Tibial nerve (tissue), 4 donors: ENCODE measurements at regions not wholly inside any gene's neighbourhood (a gene's known extent, or its start where the extent isn't known, plus 50 kb on each side); places are given as distances from the start of the nearest gene placed in this dataset.
"Not testable (repeated sequence)": the region's sequence is repeated elsewhere in the genome, so short reads cannot be mapped to it uniquely, and the experiment has no call there.

Experiments used
- DNase-seq, 2 donors: peaks; one replicate each; pipeline ENCODE4 v3.0.0-alpha.2; 2019; ENCODE audit warnings: low spot score in 2 of 2
- H3K27ac ChIP-seq, 4 donors: fragments of 200-600 bp; sonication (generic) in 3 of 4; one replicate each; pipeline ENCODE4 v1.5.1; 2017 to 2019; ENCODE audit warnings: mild to moderate bottlenecking in 1 of 4
- H3K27me3 ChIP-seq, 2 donors: fragments of 200-600 bp; sonication (generic) in 1 of 2; one replicate each; pipeline versions ENCODE4 v1.5.1 to v1.6.0; 2017 to 2019
- H3K36me3 ChIP-seq, 3 donors: fragments of 200-600 bp; sonication (generic); one replicate each; pipeline ENCODE4 v1.5.1; 2018 to 2019
- H3K4me1 ChIP-seq, 4 donors: fragments of 200-600 bp; sonication (generic) in 3 of 4; one replicate each; pipeline ENCODE4 v1.5.1; 2017 to 2019
- H3K4me3 ChIP-seq, 4 donors: fragments of 200-600 bp; sonication (generic) in 3 of 4; one replicate each; pipeline ENCODE4 v1.5.1; 2017 to 2019; ENCODE audit warnings: mild to moderate bottlenecking in 1 of 4, moderate library complexity in 1 of 4
- H3K9me3 ChIP-seq, 4 donors: fragments of 200-600 bp; sonication (generic) in 3 of 4; one replicate each; pipeline ENCODE4 v1.5.1; 2017 to 2019
- EP300 ChIP-seq, 2 donors: sonication (generic); formaldehyde crosslinking; IDR thresholded peaks; one replicate each; pipeline ENCODE4 v1.6.1; 2017; ENCODE audit warnings: antibody characterized with exemption in 2 of 2, mild to moderate bottlenecking in 1 of 2
- POLR2A ChIP-seq, 2 donors: fragments of 450-650 bp; IDR thresholded peaks; one replicate each; pipeline ENCODE4 v1.6.1; 2017; ENCODE audit warnings: antibody characterized with exemption in 2 of 2, mild to moderate bottlenecking in 2 of 2, moderate library complexity in 2 of 2
- WGBS, 2 donors: methylation state at CpG; one replicate each; pipeline ENCODE4 v1.1.5; 2018; 5-methylcytosine and 5-hydroxymethylcytosine counted together
- TF ChIP-seq, protein P1 (sequence below), 5 experiments: fragments of 200-600 bp in 3 of 5; fragments of 450-650 bp in 2 of 5; sonication (generic) in 3 of 5; IDR thresholded peaks; one replicate each; pipeline ENCODE4 v1.5.1; 2016 to 2019; ENCODE audit warnings: antibody characterized with exemption in 5 of 5, mild to moderate bottlenecking in 3 of 5, moderate library complexity in 2 of 5

DNA sequence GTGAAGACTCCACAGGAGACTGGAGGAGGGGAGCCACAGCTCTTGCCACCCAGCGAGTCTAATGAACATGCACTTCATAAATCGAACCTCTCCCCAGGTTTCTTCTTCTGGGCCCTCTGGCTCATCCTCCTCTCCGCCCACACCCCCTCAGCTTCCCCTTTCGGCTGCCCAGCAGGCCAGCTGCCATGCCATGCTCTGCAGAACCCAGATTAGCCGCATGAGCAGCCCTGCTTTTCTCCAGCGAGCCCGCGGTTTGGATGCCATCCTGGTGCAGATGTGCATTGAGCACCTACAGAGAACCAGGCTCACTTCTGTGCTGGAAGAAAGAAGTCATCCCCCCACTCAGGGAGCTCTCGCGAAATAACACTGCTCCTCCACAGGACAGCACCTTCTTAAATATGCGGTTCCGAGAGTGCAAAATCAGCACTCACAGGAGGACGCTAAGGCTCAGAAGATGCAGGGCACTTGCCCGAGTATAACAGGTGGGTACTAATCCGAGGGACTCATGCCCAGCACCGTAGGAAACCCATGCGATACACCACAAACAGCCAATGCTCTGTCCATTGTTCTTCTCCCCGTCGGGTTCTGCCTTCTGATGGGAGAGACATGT, 143.0 kb upstream of the THBS2 start:
- peaks cover 0 to 18% (median 0%) of the 10 kb centered on the region in 4 donors for H3K4me1 ChIP-seq
- no peaks in the 10 kb centered on the region for H3K36me3 ChIP-seq
- no peak overlapping the region for H3K4me3 ChIP-seq
- peaks cover 0 to 3% (median under 1%) of the 10 kb centered on the region in 4 donors for H3K9me3 ChIP-seq
- TF ChIP-seq POLR2A (IDR thresholded peaks at IDR 0.05): no peak
- TF ChIP-seq EP300 (IDR thresholded peaks at IDR 0.05): no peak
- H3K27me3 ChIP-seq: no peaks in the 10 kb centered on the region
- H3K27ac ChIP-seq: no peak overlapping the region
- 85 to 91% methylated on average over 19 of the region's 19 CpGs for WGBS, 2 donors
- DNase-seq: no peak

DNA sequence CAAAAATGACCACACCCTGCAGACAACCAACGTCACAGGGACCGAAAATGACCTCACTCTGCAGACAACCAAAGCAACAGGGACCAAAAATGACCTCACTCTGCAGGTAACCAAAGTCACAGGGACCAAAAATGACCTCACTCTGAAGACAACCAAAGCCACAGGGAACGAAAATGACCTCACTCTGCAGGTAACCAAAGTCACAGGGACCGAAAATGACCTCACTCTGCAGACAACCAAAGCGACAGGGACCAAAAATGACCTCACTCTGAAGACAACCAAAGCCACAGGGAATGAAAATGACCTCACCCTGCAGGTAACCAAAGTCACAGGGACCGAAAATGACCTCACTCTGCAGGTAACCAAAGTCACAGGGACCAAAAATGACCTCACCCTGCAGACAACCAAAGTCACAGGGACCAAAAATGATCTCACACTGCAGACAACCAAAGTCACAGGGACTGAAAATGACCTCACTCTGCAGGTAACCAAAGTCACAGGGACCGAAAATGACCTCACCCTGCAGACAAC, 142.4 kb upstream of the THBS2 start:
- H3K27ac ChIP-seq, H3K9me3 ChIP-seq, DNase-seq, H3K36me3 ChIP-seq, H3K4me3 ChIP-seq, H3K27me3 ChIP-seq: not testable (repeated sequence)
- 76 to 89% methylated on average over 6 to 7 of the region's 7 CpGs for WGBS, 2 donors
- peaks cover 0 to 18% (median 0%) of the 10 kb centered on the region in 4 donors for H3K4me1 ChIP-seq

DNA sequence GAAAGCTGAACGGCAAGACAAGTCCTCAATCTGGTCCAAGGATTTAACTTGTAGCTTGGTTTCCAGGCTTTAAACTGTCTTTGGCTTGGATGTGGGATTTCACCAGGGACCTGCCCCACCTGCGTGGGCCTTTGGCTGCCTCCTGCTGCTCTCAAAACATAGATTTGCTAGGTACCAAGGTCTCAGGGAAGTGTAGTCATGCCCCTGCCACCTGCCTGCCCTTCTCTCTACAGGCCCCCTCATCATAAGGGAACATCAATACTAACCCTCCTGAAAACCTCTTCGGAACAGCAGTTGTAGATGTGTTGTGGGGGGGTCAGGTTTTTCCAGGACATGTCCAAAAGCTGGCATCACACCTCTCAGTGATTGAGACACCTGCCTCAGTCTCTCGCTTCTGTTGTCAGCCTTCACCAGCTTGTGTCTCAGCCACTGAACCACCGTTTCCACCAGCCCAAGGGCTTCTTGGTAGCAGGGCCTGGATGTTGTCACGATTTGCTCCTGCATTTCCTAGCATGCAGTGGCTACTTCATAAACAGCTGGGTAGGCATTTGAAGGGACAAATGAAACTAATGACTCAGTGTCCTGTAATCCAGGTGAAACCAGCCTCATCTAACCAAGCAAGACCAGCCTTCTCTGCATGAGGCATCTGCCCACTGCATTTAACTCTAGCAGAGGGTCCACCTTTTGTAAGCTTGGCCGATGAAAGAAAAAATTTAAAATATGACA, 141.6 kb upstream of the THBS2 start:
- DNase-seq: no peak
- no peaks in the 10 kb centered on the region for H3K27me3 ChIP-seq
- H3K36me3 ChIP-seq: no peaks in the 10 kb centered on the region
- no peak overlapping the region for H3K4me3 ChIP-seq
- no peak overlapping the region for H3K27ac ChIP-seq
- peaks cover 0 to 4% (median 2%) of the 10 kb centered on the region in 4 donors for H3K9me3 ChIP-seq
- WGBS, 2 donors: 87 to 90% methylated on average over 7 of the region's 7 CpGs
- H3K4me1 ChIP-seq: peaks cover 0 to 18% (median 0%) of the 10 kb centered on the region in 4 donors
- no peak for TF ChIP-seq POLR2A (IDR thresholded peaks at IDR 0.05)
- TF ChIP-seq, protein P1, sequence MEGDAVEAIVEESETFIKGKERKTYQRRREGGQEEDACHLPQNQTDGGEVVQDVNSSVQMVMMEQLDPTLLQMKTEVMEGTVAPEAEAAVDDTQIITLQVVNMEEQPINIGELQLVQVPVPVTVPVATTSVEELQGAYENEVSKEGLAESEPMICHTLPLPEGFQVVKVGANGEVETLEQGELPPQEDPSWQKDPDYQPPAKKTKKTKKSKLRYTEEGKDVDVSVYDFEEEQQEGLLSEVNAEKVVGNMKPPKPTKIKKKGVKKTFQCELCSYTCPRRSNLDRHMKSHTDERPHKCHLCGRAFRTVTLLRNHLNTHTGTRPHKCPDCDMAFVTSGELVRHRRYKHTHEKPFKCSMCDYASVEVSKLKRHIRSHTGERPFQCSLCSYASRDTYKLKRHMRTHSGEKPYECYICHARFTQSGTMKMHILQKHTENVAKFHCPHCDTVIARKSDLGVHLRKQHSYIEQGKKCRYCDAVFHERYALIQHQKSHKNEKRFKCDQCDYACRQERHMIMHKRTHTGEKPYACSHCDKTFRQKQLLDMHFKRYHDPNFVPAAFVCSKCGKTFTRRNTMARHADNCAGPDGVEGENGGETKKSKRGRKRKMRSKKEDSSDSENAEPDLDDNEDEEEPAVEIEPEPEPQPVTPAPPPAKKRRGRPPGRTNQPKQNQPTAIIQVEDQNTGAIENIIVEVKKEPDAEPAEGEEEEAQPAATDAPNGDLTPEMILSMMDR (IDR thresholded peaks at IDR 0.05): no peak
- no peak for TF ChIP-seq EP300 (IDR thresholded peaks at IDR 0.05)

DNA sequence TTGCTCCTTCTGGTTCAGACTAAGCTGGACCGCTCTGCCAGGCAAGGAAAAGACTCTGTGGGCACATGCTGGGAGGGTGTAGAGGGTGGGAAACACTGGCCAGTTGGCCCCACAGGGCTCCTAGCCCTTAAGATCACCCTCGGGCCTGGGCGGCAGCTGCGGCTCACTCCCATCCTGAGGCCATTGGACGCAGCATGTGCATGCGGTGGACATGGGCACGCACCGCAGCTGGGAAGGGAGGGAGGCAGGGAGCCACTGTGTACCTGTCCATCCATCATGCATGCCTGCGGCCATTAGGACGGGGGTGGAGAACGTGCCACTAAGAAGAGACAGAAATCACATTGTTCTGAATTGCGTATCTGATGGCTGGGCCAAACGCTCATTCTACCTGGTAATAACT, 140.1 kb upstream of the THBS2 start:
- WGBS, 2 donors: 92 to 94% methylated on average over 13 of the region's 13 CpGs
- H3K27me3 ChIP-seq: no peaks in the 10 kb centered on the region
- DNase-seq: no peak
- H3K9me3 ChIP-seq: peaks cover 0 to 4% (median 2%) of the 10 kb centered on the region in 4 donors
- H3K27ac ChIP-seq: no peak overlapping the region
- no peaks in the 10 kb centered on the region for H3K36me3 ChIP-seq
- H3K4me1 ChIP-seq: peaks cover 0 to 14% (median 0%) of the 10 kb centered on the region in 4 donors
- TF ChIP-seq EP300 (IDR thresholded peaks at IDR 0.05) (no peak), POLR2A (IDR thresholded peaks at IDR 0.05) (no peak)
- TF ChIP-seq, protein P1 (IDR thresholded peaks at IDR 0.05): no peak
- no peak overlapping the region for H3K4me3 ChIP-seq

DNA sequence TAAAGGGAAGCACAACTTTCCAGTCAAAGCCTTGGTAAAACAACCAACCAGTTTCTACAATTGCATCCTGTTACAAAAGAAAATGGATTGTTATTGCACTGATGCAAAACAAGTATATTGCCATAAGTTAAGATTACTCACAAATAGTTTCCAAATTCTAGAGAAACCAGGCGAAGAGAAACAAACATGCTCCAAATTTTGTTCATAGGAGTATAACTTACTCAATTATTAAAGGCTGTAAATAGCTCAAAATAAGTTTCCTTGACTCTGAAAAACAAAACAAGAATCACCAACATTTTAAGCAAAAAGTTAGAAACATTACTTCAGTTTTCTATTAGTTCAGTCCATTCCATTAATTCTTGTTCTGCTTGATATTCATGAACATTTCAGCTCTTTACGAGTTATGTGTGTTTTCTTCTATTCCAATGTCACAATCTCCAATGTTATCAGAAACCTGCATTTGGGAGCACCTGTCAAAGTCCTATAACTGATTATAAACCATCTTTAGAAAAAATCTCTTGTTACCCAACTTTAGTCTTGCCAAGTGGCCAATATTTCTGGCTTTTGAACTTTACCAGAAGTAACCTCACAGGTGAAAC, 137.9 kb upstream of the THBS2 start:
- 93% methylated on average over 2 of the region's 2 CpGs for WGBS, 2 donors
- DNase-seq: no peak
- TF ChIP-seq, protein P1 (IDR thresholded peaks at IDR 0.05): no peak
- TF ChIP-seq EP300 (IDR thresholded peaks at IDR 0.05) (no peak), POLR2A (IDR thresholded peaks at IDR 0.05) (no peak)
- peaks cover 0 to 4% (median 2%) of the 10 kb centered on the region in 4 donors for H3K9me3 ChIP-seq
- H3K4me1 ChIP-seq: peaks cover 0 to 5% (median 0%) of the 10 kb centered on the region in 4 donors
- no peak overlapping the region for H3K27ac ChIP-seq
- no peak overlapping the region for H3K4me3 ChIP-seq
- H3K27me3 ChIP-seq: no peaks in the 10 kb centered on the region
- no peaks in the 10 kb centered on the region for H3K36me3 ChIP-seq
